Neural cell (in vitro differentiated cells): ENCODE measurements at regions not wholly inside any gene's neighbourhood (a gene's known extent, or its start where the extent isn't known, plus 50 kb on each side); places are given as distances from the start of the nearest gene placed in this dataset.
"Not testable (repeated sequence)": the region's sequence is repeated elsewhere in the genome, so short reads cannot be mapped to it uniquely, and the experiment has no call there.

Source experiments
- H2AFZ ChIP-seq: fragments of 200-600, 300-800 bp; sonication (generic), shearing (Covaris generic); 2 replicates; pipeline ENCODE4 v1.6.0; 2014; ENCODE audit warnings: low read depth, mild to moderate bottlenecking, antibody characterized with exemption, low read length, moderate library complexity
- H3F3A ChIP-seq: fragments of 200-600 bp; shearing (Covaris generic); 2 replicates; pipeline ENCODE4 v1.6.1; 2016; ENCODE audit warnings: mild to moderate bottlenecking, moderate library complexity, mixed read lengths, antibody characterized with exemption, low read length; ENCODE audit not compliant: insufficient read depth, poor library complexity, severe bottlenecking
- H3K27ac ChIP-seq: fragments of 200-600, 300-800 bp; sonication (generic), shearing (Covaris generic); 2 replicates; pipeline ENCODE4 v1.5.1; 2014; ENCODE audit warnings: mild to moderate bottlenecking, low read length, moderate library complexity
- H3K27me3 ChIP-seq: fragments of 300-800, 200-600 bp; sonication (generic), shearing (Covaris generic); 2 replicates; pipeline ENCODE4 v1.6.0; 2014; ENCODE audit warnings: mild to moderate bottlenecking, low read depth, low read length, moderate library complexity; ENCODE audit not compliant: insufficient read depth
- H3K36me3 ChIP-seq: fragments of 300-800, 200-600 bp; sonication (generic), shearing (Covaris generic); 2 replicates; pipeline ENCODE4 v1.5.1; 2014; ENCODE audit warnings: mild to moderate bottlenecking, antibody characterized with exemption, low read length, moderate library complexity; ENCODE audit not compliant: insufficient read depth
- H3K4me2 ChIP-seq: fragments of 300-800, 200-600 bp; sonication (generic), shearing (Covaris generic); 2 replicates; pipeline ENCODE4 v1.6.0; 2014; ENCODE audit warnings: mild to moderate bottlenecking, low read length
- H3K4me3 ChIP-seq: fragments of 300-800, 200-600 bp; sonication (generic), shearing (Covaris generic); 2 replicates; pipeline ENCODE4 v1.5.1; 2014; ENCODE audit warnings: mild to moderate bottlenecking, low read length, moderate library complexity
- H3K79me2 ChIP-seq: fragments of 200-600 bp; shearing (Covaris generic); replicated peaks from 2 replicates; pipeline ENCODE4 v1.6.0; 2014; ENCODE audit warnings: mild to moderate bottlenecking, low read length, moderate library complexity; ENCODE audit not compliant: insufficient read depth
- H3K9ac ChIP-seq: fragments of 300-800, 200-600 bp; sonication (generic), shearing (Covaris generic); 2 replicates; pipeline ENCODE4 v1.6.1; 2016; ENCODE audit warnings: mild to moderate bottlenecking, low read length, mixed read lengths
- H3K9me2 ChIP-seq: fragments of 200-600 bp; shearing (Covaris generic); 2 replicates; pipeline ENCODE4 v1.6.1; 2016; ENCODE audit warnings: mild to moderate bottlenecking, low read length, mixed read lengths; ENCODE audit not compliant: insufficient read depth
- H3K9me3 ChIP-seq: fragments of 200-600, 300-800 bp; sonication (generic), shearing (Covaris generic); 2 replicates; pipeline ENCODE4 v1.6.1; 2016; ENCODE audit warnings: mild to moderate bottlenecking, mixed run types, low read length, moderate library complexity, mixed read lengths
- H4K20me1 ChIP-seq: fragments of 200-600 bp; shearing (Covaris generic); 2 replicates; pipeline ENCODE4 v1.6.1; 2016; ENCODE audit warnings: mild to moderate bottlenecking, mixed run types; ENCODE audit not compliant: insufficient read depth
- EP300 ChIP-seq: fragments of 450-650 bp; conservative IDR thresholded peaks from 2 replicates; pipeline ENCODE4 v1.6.1; 2014; ENCODE audit warnings: antibody characterized with exemption, mild to moderate bottlenecking, moderate library complexity; ENCODE audit not compliant: poor library complexity, severe bottlenecking
- EZH2 ChIP-seq: fragments of 200-600, 300-800 bp; shearing (Covaris generic), sonication (generic); IDR thresholded peaks from 2 replicates; pipeline ENCODE4 v1.6.1; 2014; ENCODE audit warnings: antibody characterized with exemption, low read length, borderline replicate concordance, mild to moderate bottlenecking; ENCODE audit not compliant: insufficient read depth, poor library complexity, severe bottlenecking
- MXI1 ChIP-seq: fragments of 450-650 bp; conservative IDR thresholded peaks from 2 replicates; pipeline ENCODE4 v1.6.1; 2014; ENCODE audit warnings: antibody characterized with exemption, mild to moderate bottlenecking; ENCODE audit not compliant: poor library complexity, severe bottlenecking
- POLR2AphosphoS5 ChIP-seq: IDR thresholded peaks from 2 replicates; pipeline ENCODE4 v1.6.1; 2012
- RAD21 ChIP-seq: fragments of 450-650 bp; conservative IDR thresholded peaks from 2 replicates; pipeline ENCODE4 v1.6.1; 2014; ENCODE audit warnings: antibody characterized with exemption, mild to moderate bottlenecking, moderate library complexity
- SMC3 ChIP-seq: fragments of 450-650 bp; conservative IDR thresholded peaks from 2 replicates; pipeline ENCODE4 v1.6.1; 2014; ENCODE audit warnings: antibody characterized with exemption, mild to moderate bottlenecking, moderate library complexity; ENCODE audit not compliant: poor library complexity
- TAF1 ChIP-seq: IDR thresholded peaks from 2 replicates; pipeline ENCODE4 v1.6.1; 2012; ENCODE audit warnings: low read depth
- TF ChIP-seq, protein P1 (sequence below): IDR thresholded peaks from 2 replicates; pipeline ENCODE4 v1.6.1; 2012; ENCODE audit warnings: borderline replicate concordance
- TF ChIP-seq, protein P2 (sequence below): fragments of 450-650 bp; IDR thresholded peaks from 2 replicates; pipeline ENCODE4 v1.5.1; 2014; ENCODE audit warnings: antibody characterized with exemption, mild to moderate bottlenecking, moderate library complexity; ENCODE audit not compliant: poor library complexity, severe bottlenecking

DNA sequence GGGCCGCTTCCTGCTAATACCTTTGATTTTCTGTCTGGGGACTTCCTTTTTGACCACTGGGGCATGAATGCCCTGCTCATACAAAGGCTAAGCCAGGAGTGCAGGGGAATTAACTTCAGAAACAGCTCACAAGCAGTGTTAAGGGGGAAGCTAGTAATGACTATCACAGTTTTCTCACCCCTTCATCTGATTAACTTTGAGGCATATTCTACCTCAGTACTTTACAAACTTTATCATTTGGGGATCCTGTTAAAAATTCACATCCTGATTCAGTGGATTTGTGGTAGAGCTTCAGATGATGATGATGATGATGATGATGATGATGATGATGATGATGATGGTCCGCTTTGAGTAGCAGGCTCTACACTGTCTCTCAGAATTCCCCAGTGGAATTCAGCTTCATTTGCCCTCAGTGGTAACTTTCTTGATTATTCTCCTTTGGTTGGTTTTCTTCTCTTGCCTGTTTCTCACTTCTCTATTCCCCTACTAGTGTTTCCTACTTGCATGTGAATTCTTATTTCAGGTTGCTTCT, 78.4 kb upstream of the TMEM170B start:
- Histone ChIP-seq H3K79me2 (no peaks in the 10 kb centered on the region), H3K9me3 (no peaks in the 10 kb centered on the region), H3K4me2 (no peak overlapping the region), H3K9ac (no peak overlapping the region), H3K36me3 (no peaks in the 10 kb centered on the region), H3F3A (no peaks in the 10 kb centered on the region), H3K27ac (no peak overlapping the region), H3K9me2 (no peaks in the 10 kb centered on the region), H3K4me3 (no peak overlapping the region), H4K20me1 (no peaks in the 10 kb centered on the region), H2AFZ (no peak overlapping the region), H3K27me3 (no peaks in the 10 kb centered on the region)
- no peak for TF ChIP-seq EZH2
- TF ChIP-seq MXI1: no peak
- TF ChIP-seq, protein P1, sequence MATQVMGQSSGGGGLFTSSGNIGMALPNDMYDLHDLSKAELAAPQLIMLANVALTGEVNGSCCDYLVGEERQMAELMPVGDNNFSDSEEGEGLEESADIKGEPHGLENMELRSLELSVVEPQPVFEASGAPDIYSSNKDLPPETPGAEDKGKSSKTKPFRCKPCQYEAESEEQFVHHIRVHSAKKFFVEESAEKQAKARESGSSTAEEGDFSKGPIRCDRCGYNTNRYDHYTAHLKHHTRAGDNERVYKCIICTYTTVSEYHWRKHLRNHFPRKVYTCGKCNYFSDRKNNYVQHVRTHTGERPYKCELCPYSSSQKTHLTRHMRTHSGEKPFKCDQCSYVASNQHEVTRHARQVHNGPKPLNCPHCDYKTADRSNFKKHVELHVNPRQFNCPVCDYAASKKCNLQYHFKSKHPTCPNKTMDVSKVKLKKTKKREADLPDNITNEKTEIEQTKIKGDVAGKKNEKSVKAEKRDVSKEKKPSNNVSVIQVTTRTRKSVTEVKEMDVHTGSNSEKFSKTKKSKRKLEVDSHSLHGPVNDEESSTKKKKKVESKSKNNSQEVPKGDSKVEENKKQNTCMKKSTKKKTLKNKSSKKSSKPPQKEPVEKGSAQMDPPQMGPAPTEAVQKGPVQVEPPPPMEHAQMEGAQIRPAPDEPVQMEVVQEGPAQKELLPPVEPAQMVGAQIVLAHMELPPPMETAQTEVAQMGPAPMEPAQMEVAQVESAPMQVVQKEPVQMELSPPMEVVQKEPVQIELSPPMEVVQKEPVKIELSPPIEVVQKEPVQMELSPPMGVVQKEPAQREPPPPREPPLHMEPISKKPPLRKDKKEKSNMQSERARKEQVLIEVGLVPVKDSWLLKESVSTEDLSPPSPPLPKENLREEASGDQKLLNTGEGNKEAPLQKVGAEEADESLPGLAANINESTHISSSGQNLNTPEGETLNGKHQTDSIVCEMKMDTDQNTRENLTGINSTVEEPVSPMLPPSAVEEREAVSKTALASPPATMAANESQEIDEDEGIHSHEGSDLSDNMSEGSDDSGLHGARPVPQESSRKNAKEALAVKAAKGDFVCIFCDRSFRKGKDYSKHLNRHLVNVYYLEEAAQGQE: no peak
- no peak for TF ChIP-seq EP300
- TF ChIP-seq TAF1: no peak
- TF ChIP-seq RAD21: no peak
- no peak for TF ChIP-seq POLR2AphosphoS5
- TF ChIP-seq, protein P2, sequence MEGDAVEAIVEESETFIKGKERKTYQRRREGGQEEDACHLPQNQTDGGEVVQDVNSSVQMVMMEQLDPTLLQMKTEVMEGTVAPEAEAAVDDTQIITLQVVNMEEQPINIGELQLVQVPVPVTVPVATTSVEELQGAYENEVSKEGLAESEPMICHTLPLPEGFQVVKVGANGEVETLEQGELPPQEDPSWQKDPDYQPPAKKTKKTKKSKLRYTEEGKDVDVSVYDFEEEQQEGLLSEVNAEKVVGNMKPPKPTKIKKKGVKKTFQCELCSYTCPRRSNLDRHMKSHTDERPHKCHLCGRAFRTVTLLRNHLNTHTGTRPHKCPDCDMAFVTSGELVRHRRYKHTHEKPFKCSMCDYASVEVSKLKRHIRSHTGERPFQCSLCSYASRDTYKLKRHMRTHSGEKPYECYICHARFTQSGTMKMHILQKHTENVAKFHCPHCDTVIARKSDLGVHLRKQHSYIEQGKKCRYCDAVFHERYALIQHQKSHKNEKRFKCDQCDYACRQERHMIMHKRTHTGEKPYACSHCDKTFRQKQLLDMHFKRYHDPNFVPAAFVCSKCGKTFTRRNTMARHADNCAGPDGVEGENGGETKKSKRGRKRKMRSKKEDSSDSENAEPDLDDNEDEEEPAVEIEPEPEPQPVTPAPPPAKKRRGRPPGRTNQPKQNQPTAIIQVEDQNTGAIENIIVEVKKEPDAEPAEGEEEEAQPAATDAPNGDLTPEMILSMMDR: no peak
- no peak for TF ChIP-seq SMC3

DNA sequence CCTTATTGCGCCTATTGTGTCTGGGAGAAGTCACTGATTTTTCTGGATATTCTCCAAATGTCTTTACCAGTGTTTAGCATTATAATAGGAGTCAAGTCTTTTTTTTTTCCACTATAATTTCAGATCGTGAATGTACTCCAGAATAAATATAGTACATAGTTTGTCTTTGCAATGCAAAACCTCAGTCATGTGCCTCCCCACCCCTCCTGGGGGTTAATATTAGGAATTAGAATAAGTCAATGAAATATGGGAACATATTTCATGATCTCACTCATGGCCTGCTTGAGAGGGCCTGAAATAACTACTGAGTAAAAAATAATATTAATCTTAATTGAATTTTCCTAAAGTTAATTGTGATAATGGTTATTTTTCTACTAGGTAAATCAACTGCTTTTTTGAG, 79.0 kb upstream of the TMEM170B start:
- Histone ChIP-seq H3F3A (no peaks in the 10 kb centered on the region), H3K27ac (no peak overlapping the region), H4K20me1 (no peaks in the 10 kb centered on the region), H3K4me2 (no peak overlapping the region), H3K9ac (no peak overlapping the region), H2AFZ (no peak overlapping the region), H3K9me2 (no peaks in the 10 kb centered on the region), H3K79me2 (no peaks in the 10 kb centered on the region), H3K4me3 (no peak overlapping the region), H3K9me3 (no peaks in the 10 kb centered on the region), H3K27me3 (no peaks in the 10 kb centered on the region), H3K36me3 (no peaks in the 10 kb centered on the region)
- no peak for TF ChIP-seq EZH2
- TF ChIP-seq POLR2AphosphoS5: no peak
- TF ChIP-seq, protein P2: no peak

DNA sequence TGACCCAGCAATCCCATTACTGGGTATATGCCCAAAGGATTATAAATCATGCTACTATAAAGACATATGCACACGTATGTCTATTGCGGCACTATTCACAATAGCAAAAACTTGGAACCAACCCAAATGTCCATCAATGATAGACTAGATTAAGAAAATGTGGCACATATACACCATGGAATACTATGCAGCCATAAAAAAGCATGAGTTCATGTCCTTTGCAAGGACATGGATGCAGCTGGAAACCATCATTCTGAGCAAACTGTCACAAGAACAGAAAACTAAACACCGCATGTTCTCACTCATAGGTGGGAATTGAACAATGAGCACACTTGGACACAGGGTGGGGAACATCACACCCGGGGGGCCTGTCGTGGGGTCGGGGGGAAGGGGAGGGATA, 80.1 kb upstream of the TMEM170B start:
- H4K20me1 ChIP-seq, H3K9me2 ChIP-seq, H3K27ac ChIP-seq, H3K79me2 ChIP-seq, H3K4me3 ChIP-seq, H3K4me2 ChIP-seq, H3K9me3 ChIP-seq, H3K27me3 ChIP-seq, H3K36me3 ChIP-seq, H2AFZ ChIP-seq, H3F3A ChIP-seq, H3K9ac ChIP-seq: not testable (repeated sequence)

DNA sequence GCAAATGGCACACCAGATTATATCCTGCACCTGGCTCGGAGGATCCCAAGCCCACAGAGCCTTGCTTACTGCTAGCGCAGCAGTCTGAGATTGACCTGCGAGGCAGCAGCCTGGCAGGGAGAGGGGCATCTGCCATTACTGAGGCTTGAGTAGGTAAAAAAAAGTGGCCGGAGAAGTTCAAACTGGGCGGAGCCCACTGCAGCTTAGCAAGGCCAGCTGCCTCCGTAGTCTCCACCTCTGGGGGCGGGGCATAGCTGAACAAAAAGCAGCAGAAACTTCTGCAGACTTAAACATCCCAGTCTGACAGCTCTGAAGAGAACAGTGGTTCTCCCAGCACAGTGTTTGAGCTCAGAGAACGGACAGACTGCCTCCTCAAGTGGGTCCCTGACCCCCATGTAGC, 85.4 kb upstream of the TMEM170B start:
- not testable (repeated sequence) for H3K9ac ChIP-seq, H3K9me3 ChIP-seq

More for the DNA sequence above, 85.4 kb upstream of the TMEM170B start:
- not testable (repeated sequence) for H3K79me2 ChIP-seq, H3K4me3 ChIP-seq, H3K9me2 ChIP-seq, H2AFZ ChIP-seq, H3K36me3 ChIP-seq, H3K27me3 ChIP-seq, H4K20me1 ChIP-seq, H3K4me2 ChIP-seq, H3K27ac ChIP-seq, H3F3A ChIP-seq
